Astrocyte (in vitro differentiated cells and primary cell): ENCODE measurements at regions not wholly inside any gene's neighbourhood (a gene's known extent, or its start where the extent isn't known, plus 50 kb on each side); places are given as distances from the start of the nearest gene placed in this dataset.

Source experiments
- EZH2 ChIP-seq: IDR thresholded peaks from 2 replicates; pipeline ENCODE4 v1.6.1; 2012; ENCODE audit warnings: mild to moderate bottlenecking, low read length, inconsistent platforms; ENCODE audit not compliant: insufficient read depth
- TF ChIP-seq, protein P1 (sequence below): IDR thresholded peaks from 2 replicates; pipeline ENCODE4 v1.5.1; 2011; ENCODE audit warnings: low read depth, mild to moderate bottlenecking, inconsistent platforms, low read length, moderate library complexity; ENCODE audit not compliant: insufficient read depth

GRCh38 chr1:68551459-68551858, 54.6 kb upstream of the DEPDC1 start:
- TF ChIP-seq, protein P1, sequence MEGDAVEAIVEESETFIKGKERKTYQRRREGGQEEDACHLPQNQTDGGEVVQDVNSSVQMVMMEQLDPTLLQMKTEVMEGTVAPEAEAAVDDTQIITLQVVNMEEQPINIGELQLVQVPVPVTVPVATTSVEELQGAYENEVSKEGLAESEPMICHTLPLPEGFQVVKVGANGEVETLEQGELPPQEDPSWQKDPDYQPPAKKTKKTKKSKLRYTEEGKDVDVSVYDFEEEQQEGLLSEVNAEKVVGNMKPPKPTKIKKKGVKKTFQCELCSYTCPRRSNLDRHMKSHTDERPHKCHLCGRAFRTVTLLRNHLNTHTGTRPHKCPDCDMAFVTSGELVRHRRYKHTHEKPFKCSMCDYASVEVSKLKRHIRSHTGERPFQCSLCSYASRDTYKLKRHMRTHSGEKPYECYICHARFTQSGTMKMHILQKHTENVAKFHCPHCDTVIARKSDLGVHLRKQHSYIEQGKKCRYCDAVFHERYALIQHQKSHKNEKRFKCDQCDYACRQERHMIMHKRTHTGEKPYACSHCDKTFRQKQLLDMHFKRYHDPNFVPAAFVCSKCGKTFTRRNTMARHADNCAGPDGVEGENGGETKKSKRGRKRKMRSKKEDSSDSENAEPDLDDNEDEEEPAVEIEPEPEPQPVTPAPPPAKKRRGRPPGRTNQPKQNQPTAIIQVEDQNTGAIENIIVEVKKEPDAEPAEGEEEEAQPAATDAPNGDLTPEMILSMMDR = no peak
- TF ChIP-seq EZH2 = no peak
